Trophoblast cell (in vitro differentiated cells and primary cell): ENCODE measurements at regions not wholly inside any gene's neighbourhood (a gene's known extent, or its start where the extent isn't known, plus 50 kb on each side); places are given as distances from the start of the nearest gene placed in this dataset.

Experiments used
- DNase-seq, 2 donors: peaks; one replicate each; pipeline ENCODE4 v3.0.0-alpha.2; 2016
- H2AFZ ChIP-seq: 2 replicates; pipeline ENCODE4 v1.6.1; 2013; ENCODE audit warnings: low read length, moderate library complexity, mild to moderate bottlenecking; ENCODE audit not compliant: insufficient read depth, poor library complexity
- H2AK5ac ChIP-seq: 2 replicates; pipeline ENCODE4 v1.6.1; 2013; ENCODE audit warnings: mild to moderate bottlenecking, low read length
- H2BK120ac ChIP-seq: 2 replicates; pipeline ENCODE4 v1.6.1; 2013; ENCODE audit warnings: low read length, mild to moderate bottlenecking, moderate library complexity; ENCODE audit not compliant: insufficient read depth, poor library complexity
- H2BK12ac ChIP-seq: 2 replicates; pipeline ENCODE4 v1.6.1; 2013; ENCODE audit warnings: mild to moderate bottlenecking, low read length, moderate library complexity
- H2BK5ac ChIP-seq: 2 replicates; pipeline ENCODE4 v1.6.1; 2013; ENCODE audit warnings: low read length, low read depth, moderate library complexity, mild to moderate bottlenecking; ENCODE audit not compliant: poor library complexity
- H3K14ac ChIP-seq: 2 replicates; pipeline ENCODE4 v1.6.1; 2013; ENCODE audit warnings: mild to moderate bottlenecking, low read length
- H3K18ac ChIP-seq: 2 replicates; pipeline ENCODE4 v1.6.1; 2013; ENCODE audit warnings: mild to moderate bottlenecking, low read length
- H3K23ac ChIP-seq: 2 replicates; pipeline ENCODE4 v1.6.1; 2013; ENCODE audit warnings: low read length
- H3K27ac ChIP-seq: 2 replicates; pipeline ENCODE4 v1.5.1; 2013; ENCODE audit warnings: low read depth, mild to moderate bottlenecking, inconsistent platforms, low read length, moderate library complexity
- H3K27me3 ChIP-seq: 2 replicates; pipeline ENCODE4 v1.6.1; 2013; ENCODE audit warnings: inconsistent platforms, mild to moderate bottlenecking, low read length, moderate library complexity; ENCODE audit not compliant: insufficient read depth
- H3K36me3 ChIP-seq, 2 experiments: 1 replicate in 1 of 2; 2 replicates in 1 of 2; pipeline ENCODE4 v1.6.1; 2013; ENCODE audit warnings: low read length in 2 of 2, mild to moderate bottlenecking in 2 of 2, moderate library complexity in 1 of 2; ENCODE audit not compliant: insufficient read depth in 2 of 2, control insufficient read depth in 1 of 2
- H3K4ac ChIP-seq: 2 replicates; pipeline ENCODE4 v1.6.1; 2013; ENCODE audit warnings: low read depth, mild to moderate bottlenecking, low read length, moderate library complexity
- H3K4me1 ChIP-seq, 2 experiments: 1 replicate in 1 of 2; 2 replicates in 1 of 2; pipeline ENCODE4 v1.6.1; 2013; ENCODE audit warnings: low read length in 2 of 2, mild to moderate bottlenecking in 2 of 2, moderate library complexity in 1 of 2; ENCODE audit not compliant: insufficient read depth in 2 of 2, control insufficient read depth in 1 of 2
- H3K4me2 ChIP-seq: 2 replicates; pipeline ENCODE4 v1.6.1; 2013; ENCODE audit warnings: inconsistent platforms, mild to moderate bottlenecking, low read length, moderate library complexity
- H3K4me3 ChIP-seq: 2 replicates; pipeline ENCODE4 v1.5.1; 2013; ENCODE audit warnings: mild to moderate bottlenecking, low read depth, low read length, inconsistent platforms
- H3K79me1 ChIP-seq: one replicate; pipeline ENCODE4 v1.6.1; 2013; ENCODE audit warnings: low read length
- H3K79me2 ChIP-seq: 2 replicates; pipeline ENCODE4 v1.6.1; 2013; ENCODE audit warnings: low read length, mild to moderate bottlenecking; ENCODE audit not compliant: control insufficient read depth, insufficient read depth, poor library complexity
- H3K9ac ChIP-seq: 2 replicates; pipeline ENCODE4 v1.6.1; 2013; ENCODE audit warnings: mild to moderate bottlenecking, low read length
- H3K9me3 ChIP-seq: 2 replicates; pipeline ENCODE4 v1.6.1; 2013; ENCODE audit warnings: low read depth, mild to moderate bottlenecking, control low read depth, inconsistent platforms, low read length; ENCODE audit not compliant: insufficient read depth
- H4K12ac ChIP-seq: 2 replicates; pipeline ENCODE4 v1.6.1; 2013; ENCODE audit warnings: low read depth, mild to moderate bottlenecking, low read length, moderate library complexity
- H4K8ac ChIP-seq: 2 replicates; pipeline ENCODE4 v1.6.1; 2013; ENCODE audit warnings: low read depth, mild to moderate bottlenecking, low read length, moderate library complexity
- H4K91ac ChIP-seq: one replicate; pipeline ENCODE4 v1.6.1; 2013; ENCODE audit warnings: low read depth, mild to moderate bottlenecking, low read length, moderate library complexity
- WGBS: extraction: QIAGEN DNeasy Blood & Tissue Kit; methylation state at CpG from one replicate; pipeline ENCODE4 v1.1.7; 2013; ENCODE audit warnings: missing lambda C conversion rate; ENCODE audit not compliant: insufficient read length, insufficient coverage; ENCODE audit errors: extremely low coverage; 5-methylcytosine and 5-hydroxymethylcytosine counted together

DNA sequence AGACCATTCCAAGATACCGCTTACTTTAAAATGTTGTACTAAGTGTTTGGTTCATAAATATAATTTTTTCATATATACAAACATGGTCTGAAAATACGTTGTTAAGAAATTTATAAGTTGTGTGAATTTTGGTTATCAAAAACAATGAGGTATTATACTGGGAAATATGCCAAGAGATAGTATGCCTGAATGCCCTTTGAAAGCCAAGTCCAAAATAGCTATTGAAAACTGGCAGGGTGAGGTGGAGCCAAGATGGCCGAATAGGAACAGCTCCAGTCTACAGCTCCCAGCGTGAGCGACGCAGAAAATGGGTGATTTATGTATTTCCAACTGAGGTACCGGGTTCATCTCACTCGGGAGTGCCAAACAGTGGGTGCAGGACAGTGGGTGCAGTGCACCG is 533.5 kb downstream of the ZNF608 start:
- no peak overlapping the region for H3K14ac ChIP-seq
- no peaks in the 10 kb centered on the region for H3K36me3 ChIP-seq
- no peak overlapping the region for H4K91ac ChIP-seq
- WGBS, result 100% methylated on average over 1 of the region's 9 CpGs
- no peak overlapping the region for H3K4me3 ChIP-seq
- no peaks in the 10 kb centered on the region for H3K79me2 ChIP-seq
- no peak overlapping the region for H3K4ac ChIP-seq
- H2BK120ac ChIP-seq, result no peak overlapping the region
- no peak overlapping the region for H2AK5ac ChIP-seq
- H4K12ac ChIP-seq, result no peak overlapping the region
- no peak overlapping the region for H2BK5ac ChIP-seq
- H3K23ac ChIP-seq, result no peak overlapping the region
- H4K8ac ChIP-seq, result no peak overlapping the region
- H3K9me3 ChIP-seq, result peaks cover 7% of the 10 kb centered on the region
- H3K79me1 ChIP-seq, result no peaks in the 10 kb centered on the region
- H3K4me1 ChIP-seq, result no peaks in the 10 kb centered on the region
- no peak overlapping the region for H3K18ac ChIP-seq
- no peak overlapping the region for H3K9ac ChIP-seq
- no peak overlapping the region for H3K4me2 ChIP-seq
- H3K27ac ChIP-seq, result no peak overlapping the region
- no peak overlapping the region for H2AFZ ChIP-seq
- no peaks in the 10 kb centered on the region for H3K27me3 ChIP-seq
- no peak for DNase-seq
- no peak overlapping the region for H2BK12ac ChIP-seq

GRCh38 chr5:124210111-124210910 is 536.1 kb downstream of the ZNF608 start:
- no peak overlapping the region for H4K8ac ChIP-seq
- peaks cover 7% of the 10 kb centered on the region for H3K9me3 ChIP-seq
- H3K4ac ChIP-seq, result no peak overlapping the region
- no peak overlapping the region for H2BK120ac ChIP-seq
- no peaks in the 10 kb centered on the region for H3K27me3 ChIP-seq
- H3K4me3 ChIP-seq, result no peak overlapping the region
- no peak overlapping the region for H3K9ac ChIP-seq
- no peak overlapping the region for H3K4me2 ChIP-seq
- H3K14ac ChIP-seq, result no peak overlapping the region
- H3K79me2 ChIP-seq, result no peaks in the 10 kb centered on the region
- WGBS, result no CpG with 5 or more reads among the region's 2 CpGs
- no peaks in the 10 kb centered on the region for H3K79me1 ChIP-seq
- H4K12ac ChIP-seq, result no peak overlapping the region
- H3K36me3 ChIP-seq, result no peaks in the 10 kb centered on the region
- H2BK12ac ChIP-seq, result no peak overlapping the region
- H3K18ac ChIP-seq, result no peak overlapping the region
- no peak overlapping the region for H3K23ac ChIP-seq
- H2AK5ac ChIP-seq, result no peak overlapping the region
- no peak overlapping the region for H2BK5ac ChIP-seq
- DNase-seq, result no peak
- no peak overlapping the region for H2AFZ ChIP-seq
- no peak overlapping the region for H3K27ac ChIP-seq
- H4K91ac ChIP-seq, result no peak overlapping the region
- H3K4me1 ChIP-seq, result no peaks in the 10 kb centered on the region

- no peaks in the 10 kb centered on the region for H3K27me3 ChIP-seq
- H2AK5ac ChIP-seq, result no peak overlapping the region
- H3K79me1 ChIP-seq, result no peaks in the 10 kb centered on the region
- no peak for DNase-seq
- H3K4me2 ChIP-seq, result no peak overlapping the region
- no peak overlapping the region for H3K9ac ChIP-seq
- H3K18ac ChIP-seq, result no peak overlapping the region
- no CpG with 5 or more reads among the region's 3 CpGs for WGBS
- H3K36me3 ChIP-seq, result peaks cover 5 to 6% of the 10 kb centered on the region in 2 experiments
- no peak overlapping the region for H3K4me3 ChIP-seq
- no peaks in the 10 kb centered on the region for H3K79me2 ChIP-seq
- no peak overlapping the region for H3K27ac ChIP-seq
- no peak overlapping the region for H2BK12ac ChIP-seq
- H4K8ac ChIP-seq, result no peak overlapping the region
- no peak overlapping the region for H2AFZ ChIP-seq
- H3K14ac ChIP-seq, result no peak overlapping the region
- H3K4me1 ChIP-seq, result no peaks in the 10 kb centered on the region
- peaks cover 7% of the 10 kb centered on the region for H3K9me3 ChIP-seq
- H4K12ac ChIP-seq, result no peak overlapping the region
- no peak overlapping the region for H2BK120ac ChIP-seq
- no peak overlapping the region for H2BK5ac ChIP-seq
- H3K23ac ChIP-seq, result no peak overlapping the region
- no peak overlapping the region for H3K4ac ChIP-seq
- H4K91ac ChIP-seq, result no peak overlapping the region
These were observed 539.3 kb downstream of the ZNF608 start for GRCh38 chr5:124207118-124207517.

DNA sequence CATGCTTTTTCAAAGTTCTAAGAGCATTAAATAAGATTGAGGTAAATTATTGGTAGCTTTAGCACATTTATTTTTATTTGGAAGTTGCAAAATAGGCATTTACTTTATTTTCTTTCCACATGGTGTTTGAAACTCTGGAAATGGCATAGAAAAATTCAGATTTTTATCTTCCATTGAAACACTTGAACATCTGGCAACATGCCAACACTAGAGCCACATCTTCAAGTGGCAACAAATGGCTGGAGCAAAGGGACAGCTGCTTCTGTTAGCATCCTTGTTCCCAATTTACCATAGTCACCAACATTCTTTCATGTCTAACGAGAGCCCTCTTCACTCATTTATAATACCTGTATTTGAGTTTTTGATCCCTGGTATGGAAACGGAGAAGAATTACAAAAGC is 539.9 kb downstream of the ZNF608 start:
- Histone ChIP-seq H3K27me3 (no peaks in the 10 kb centered on the region), H3K23ac (no peak overlapping the region), H2AFZ (no peak overlapping the region), H3K4me3 (no peak overlapping the region), H3K4ac (no peak overlapping the region), H3K18ac (no peak overlapping the region), H3K79me1 (no peaks in the 10 kb centered on the region), H2AK5ac (no peak overlapping the region), H3K4me1 (no peaks in the 10 kb centered on the region), H4K12ac (no peak overlapping the region), H3K27ac (no peak overlapping the region), H2BK12ac (no peak overlapping the region), H3K4me2 (no peak overlapping the region), H3K36me3 (peaks cover 5 to 6% of the 10 kb centered on the region in 2 experiments), H2BK5ac (no peak overlapping the region), H3K9ac (no peak overlapping the region), H4K91ac (no peak overlapping the region), H3K79me2 (no peaks in the 10 kb centered on the region), H4K8ac (no peak overlapping the region), H3K9me3 (peaks cover 7% of the 10 kb centered on the region), H3K14ac (no peak overlapping the region), H2BK120ac (no peak overlapping the region)
- no CpG with 5 or more reads among the region's 2 CpGs for WGBS
- DNase-seq, result no peak
